ENCODE measurements at regions not wholly inside any gene's neighbourhood (a gene's known extent, or its start where the extent isn't known, plus 50 kb on each side); places are given as distances from the start of the nearest gene placed in this dataset.

DNA sequence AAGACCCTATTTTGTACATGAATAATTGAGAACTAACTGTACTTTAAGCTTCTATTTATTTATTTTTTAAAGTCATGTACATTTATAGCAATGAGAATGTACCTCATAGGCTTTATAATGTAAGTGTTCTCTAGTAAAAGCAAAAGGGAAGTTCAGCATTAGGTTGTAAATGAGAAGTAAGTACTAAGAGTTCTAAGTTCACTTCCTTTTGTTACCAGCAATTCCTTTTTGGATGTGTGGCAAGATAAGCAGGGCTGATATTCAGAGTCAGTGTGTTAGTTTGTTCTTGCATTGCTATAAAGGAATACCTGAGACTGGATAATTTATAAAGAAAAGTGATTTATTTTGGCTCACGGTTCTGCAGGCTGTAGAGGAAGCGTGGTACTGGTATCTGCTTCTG lies 54.0 kb upstream of the CCN2 start:
- no peak for DNase-seq (ENCODE audit: low spot score)
- Histone ChIP-seq H2AFZ (ENCODE audit: low read length) (no peak overlapping the region), H3K9me3 (ENCODE audit: low read length) (no peaks in the 10 kb centered on the region), H3K4me1 (ENCODE audit: insufficient read depth, low read length, poor library complexity, severe bottlenecking) (no peaks in the 10 kb centered on the region), H3K4me3 (ENCODE audit: low read depth, low read length, poor library complexity, severe bottlenecking) (no peak overlapping the region), H3K9me2 (ENCODE audit: insufficient read depth, low read length) (no peaks in the 10 kb centered on the region), H4K20me1 (ENCODE audit: insufficient read depth, low read length) (no peaks in the 10 kb centered on the region), H3K79me2 (ENCODE audit: insufficient read depth, low read depth, low read length) (no peaks in the 10 kb centered on the region), H3K4me2 (ENCODE audit: low read length) (no peak overlapping the region), H3K36me3 (ENCODE audit: insufficient read depth, low read length) (no peaks in the 10 kb centered on the region), H3K27ac (ENCODE audit: low read depth, low read length, poor library complexity, severe bottlenecking) (no peak overlapping the region)
- TF ChIP-seq, protein P1, sequence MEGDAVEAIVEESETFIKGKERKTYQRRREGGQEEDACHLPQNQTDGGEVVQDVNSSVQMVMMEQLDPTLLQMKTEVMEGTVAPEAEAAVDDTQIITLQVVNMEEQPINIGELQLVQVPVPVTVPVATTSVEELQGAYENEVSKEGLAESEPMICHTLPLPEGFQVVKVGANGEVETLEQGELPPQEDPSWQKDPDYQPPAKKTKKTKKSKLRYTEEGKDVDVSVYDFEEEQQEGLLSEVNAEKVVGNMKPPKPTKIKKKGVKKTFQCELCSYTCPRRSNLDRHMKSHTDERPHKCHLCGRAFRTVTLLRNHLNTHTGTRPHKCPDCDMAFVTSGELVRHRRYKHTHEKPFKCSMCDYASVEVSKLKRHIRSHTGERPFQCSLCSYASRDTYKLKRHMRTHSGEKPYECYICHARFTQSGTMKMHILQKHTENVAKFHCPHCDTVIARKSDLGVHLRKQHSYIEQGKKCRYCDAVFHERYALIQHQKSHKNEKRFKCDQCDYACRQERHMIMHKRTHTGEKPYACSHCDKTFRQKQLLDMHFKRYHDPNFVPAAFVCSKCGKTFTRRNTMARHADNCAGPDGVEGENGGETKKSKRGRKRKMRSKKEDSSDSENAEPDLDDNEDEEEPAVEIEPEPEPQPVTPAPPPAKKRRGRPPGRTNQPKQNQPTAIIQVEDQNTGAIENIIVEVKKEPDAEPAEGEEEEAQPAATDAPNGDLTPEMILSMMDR (conservative IDR thresholded peaks at IDR 0.05; ENCODE audit: low read length) = no peak
- no peak for TF ChIP-seq EZH2phosphoT487 (IDR thresholded peaks at IDR 0.05; ENCODE audit: borderline replicate concordance, low read depth, low read length)
- POLR2A ChIA-PET = no interaction called here
- CTCF ChIA-PET (ENCODE audit: unreplicated experiment) = no interaction called here
- no TSS peak for BruUV-seq (replicated peaks)
- intact Hi-C loops (cut with micrococcal nuclease; ENCODE audit: unreplicated experiment) = no loop called here

DNA sequence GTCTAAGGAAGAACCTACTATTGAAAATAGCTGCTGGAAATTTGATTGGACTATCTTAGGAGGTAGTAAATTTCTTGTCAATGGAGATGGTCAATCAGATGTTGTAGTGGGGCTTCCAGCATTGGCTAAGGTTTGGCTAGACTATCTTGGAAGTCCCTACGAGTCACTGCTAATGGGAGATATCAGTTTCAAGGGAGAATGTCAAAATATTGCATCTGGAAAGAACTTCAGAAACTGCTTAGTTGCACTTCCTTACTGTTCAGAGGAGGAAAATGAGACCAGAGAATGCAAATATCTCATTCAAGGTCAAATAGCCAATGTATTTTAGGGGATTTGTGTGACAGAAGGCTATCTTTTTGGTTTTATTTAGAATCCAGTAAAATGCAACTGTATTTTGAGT lies 53.5 kb upstream of the CCN2 start:
- Histone ChIP-seq H3K9me2 (ENCODE audit: insufficient read depth, low read length) (no peaks in the 10 kb centered on the region), H3K4me3 (ENCODE audit: low read depth, low read length, poor library complexity, severe bottlenecking) (no peak overlapping the region), H3K4me2 (ENCODE audit: low read length) (no peak overlapping the region), H3K27ac (ENCODE audit: low read depth, low read length, poor library complexity, severe bottlenecking) (no peak overlapping the region), H3K9me3 (ENCODE audit: low read length) (no peaks in the 10 kb centered on the region), H3K36me3 (ENCODE audit: insufficient read depth, low read length) (no peaks in the 10 kb centered on the region), H3K4me1 (ENCODE audit: insufficient read depth, low read length, poor library complexity, severe bottlenecking) (peaks cover 4% of the 10 kb centered on the region), H3K79me2 (ENCODE audit: insufficient read depth, low read depth, low read length) (no peaks in the 10 kb centered on the region), H2AFZ (ENCODE audit: low read length) (no peak overlapping the region), H4K20me1 (ENCODE audit: insufficient read depth, low read length) (no peaks in the 10 kb centered on the region)
- no peak for DNase-seq (ENCODE audit: low spot score)
- TF ChIP-seq, protein P1 (conservative IDR thresholded peaks at IDR 0.05; ENCODE audit: low read length) = no peak
- no peak for TF ChIP-seq EZH2phosphoT487 (IDR thresholded peaks at IDR 0.05; ENCODE audit: borderline replicate concordance, low read depth, low read length)
- intact Hi-C loops (cut with micrococcal nuclease; ENCODE audit: unreplicated experiment) = no loop called here
- BruUV-seq (replicated peaks) = no TSS peak
- ChIA-PET POLR2A (no interaction called here), CTCF (ENCODE audit: unreplicated experiment) (no interaction called here)

DNA sequence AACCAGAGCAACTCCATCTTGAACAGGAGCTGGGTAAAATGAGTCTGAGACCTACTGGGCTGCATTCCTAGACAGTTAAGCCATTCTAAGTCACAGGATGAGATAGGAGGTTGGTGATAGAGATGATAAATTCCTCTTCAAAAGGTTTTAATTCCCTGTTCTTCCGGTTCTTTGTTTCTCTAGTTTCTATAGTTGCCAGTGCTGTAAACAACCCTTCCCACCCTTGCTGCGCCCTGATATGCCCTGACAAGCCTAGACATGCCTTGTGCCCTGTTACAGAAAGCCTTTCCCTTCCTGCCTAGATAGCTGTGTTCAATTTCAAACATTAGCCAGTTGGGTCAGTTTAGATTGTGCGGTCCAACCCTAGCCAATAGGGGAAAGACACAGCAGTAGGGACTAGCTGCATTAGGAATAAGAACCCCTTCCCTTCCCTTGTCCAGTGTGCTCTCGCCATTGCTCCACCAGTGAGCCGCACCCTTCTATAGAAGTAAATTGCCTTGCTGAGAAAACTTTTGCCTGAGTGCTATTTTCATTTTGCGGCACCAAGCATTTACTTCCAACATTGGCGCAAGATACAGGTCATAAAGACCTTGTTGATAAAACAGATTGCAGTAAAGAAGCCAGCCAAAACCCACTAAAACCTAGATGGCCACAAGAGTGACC lies 52.5 kb upstream of the CCN2 start:
- no peaks in the 10 kb centered on the region for H4K20me1 ChIP-seq (ENCODE audit: insufficient read depth, low read length)
- peaks cover 13% of the 10 kb centered on the region for H3K4me1 ChIP-seq (ENCODE audit: insufficient read depth, low read length, poor library complexity, severe bottlenecking)
- H3K4me3 ChIP-seq (ENCODE audit: low read depth, low read length, poor library complexity, severe bottlenecking) = no peak overlapping the region
- no peak overlapping the region for H2AFZ ChIP-seq (ENCODE audit: low read length)
- no TSS peak for BruUV-seq (replicated peaks)
- TF ChIP-seq, protein P1 (conservative IDR thresholded peaks at IDR 0.05; ENCODE audit: low read length) = no peak
- no peak for TF ChIP-seq EZH2phosphoT487 (IDR thresholded peaks at IDR 0.05; ENCODE audit: borderline replicate concordance, low read depth, low read length)
- intact Hi-C loops (cut with micrococcal nuclease; ENCODE audit: unreplicated experiment) = no loop called here
- H3K79me2 ChIP-seq (ENCODE audit: insufficient read depth, low read depth, low read length) = no peaks in the 10 kb centered on the region
- H3K27ac ChIP-seq (ENCODE audit: low read depth, low read length, poor library complexity, severe bottlenecking) = no peak overlapping the region
- ChIA-PET POLR2A (no interaction called here), CTCF (ENCODE audit: unreplicated experiment) (no interaction called here)
- no peaks in the 10 kb centered on the region for H3K9me3 ChIP-seq (ENCODE audit: low read length)
- H3K36me3 ChIP-seq (ENCODE audit: insufficient read depth, low read length) = no peaks in the 10 kb centered on the region
- H3K9me2 ChIP-seq (ENCODE audit: insufficient read depth, low read length) = no peaks in the 10 kb centered on the region
- no peak overlapping the region for H3K4me2 ChIP-seq (ENCODE audit: low read length)
- no peak for DNase-seq (ENCODE audit: low spot score)
